ENCODE measurements at regions not wholly inside any gene's neighbourhood (a gene's known extent, or its start where the extent isn't known, plus 50 kb on each side); places are given as distances from the start of the nearest gene placed in this dataset.

DNA sequence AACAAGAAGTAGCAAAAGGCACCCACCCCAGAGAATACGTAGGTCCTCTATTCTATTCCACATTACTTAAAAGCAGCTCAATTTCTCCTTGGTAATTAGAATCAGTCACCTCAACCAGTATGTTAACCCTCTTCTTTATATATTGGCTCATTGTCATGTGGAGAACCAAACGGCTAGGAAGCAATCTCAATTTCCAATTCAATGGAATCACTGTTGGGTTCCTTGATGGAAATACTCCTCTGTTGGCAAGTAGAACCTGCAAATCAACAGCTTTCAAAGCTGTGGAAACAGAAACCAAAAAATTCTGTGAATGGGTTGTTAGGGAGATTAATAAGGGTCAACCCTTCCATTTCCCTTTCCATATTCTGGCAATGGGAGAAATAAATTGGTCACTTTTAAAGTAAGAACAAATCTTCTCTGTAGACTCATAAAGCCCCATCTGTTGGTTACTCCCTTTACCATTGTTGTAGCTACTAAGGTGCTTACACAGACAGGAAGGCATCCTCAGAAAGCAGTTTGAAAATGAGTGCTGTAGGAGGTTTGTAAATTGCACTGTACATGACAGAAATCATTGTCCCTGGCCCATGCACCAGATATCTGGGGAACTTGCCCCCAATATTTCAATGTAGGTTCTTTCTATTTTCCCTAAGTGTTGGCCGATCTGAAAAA lies 138.6 kb upstream of the UFM1 start:
- TF ChIP-seq SMC3 (conservative IDR thresholded peaks at IDR 0.05; ENCODE audit: poor library complexity) (no peak), POLR2AphosphoS5 (IDR thresholded peaks at IDR 0.05) (no peak), EZH2 (IDR thresholded peaks at IDR 0.05; ENCODE audit: borderline replicate concordance, insufficient read depth, low read length, poor library complexity, severe bottlenecking) (no peak)
- TF ChIP-seq, protein P1, sequence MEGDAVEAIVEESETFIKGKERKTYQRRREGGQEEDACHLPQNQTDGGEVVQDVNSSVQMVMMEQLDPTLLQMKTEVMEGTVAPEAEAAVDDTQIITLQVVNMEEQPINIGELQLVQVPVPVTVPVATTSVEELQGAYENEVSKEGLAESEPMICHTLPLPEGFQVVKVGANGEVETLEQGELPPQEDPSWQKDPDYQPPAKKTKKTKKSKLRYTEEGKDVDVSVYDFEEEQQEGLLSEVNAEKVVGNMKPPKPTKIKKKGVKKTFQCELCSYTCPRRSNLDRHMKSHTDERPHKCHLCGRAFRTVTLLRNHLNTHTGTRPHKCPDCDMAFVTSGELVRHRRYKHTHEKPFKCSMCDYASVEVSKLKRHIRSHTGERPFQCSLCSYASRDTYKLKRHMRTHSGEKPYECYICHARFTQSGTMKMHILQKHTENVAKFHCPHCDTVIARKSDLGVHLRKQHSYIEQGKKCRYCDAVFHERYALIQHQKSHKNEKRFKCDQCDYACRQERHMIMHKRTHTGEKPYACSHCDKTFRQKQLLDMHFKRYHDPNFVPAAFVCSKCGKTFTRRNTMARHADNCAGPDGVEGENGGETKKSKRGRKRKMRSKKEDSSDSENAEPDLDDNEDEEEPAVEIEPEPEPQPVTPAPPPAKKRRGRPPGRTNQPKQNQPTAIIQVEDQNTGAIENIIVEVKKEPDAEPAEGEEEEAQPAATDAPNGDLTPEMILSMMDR (IDR thresholded peaks at IDR 0.05; ENCODE audit: poor library complexity, severe bottlenecking), result no peak
- Histone ChIP-seq H3K27me3 (ENCODE audit: insufficient read depth, low read depth, low read length) (no peaks in the 10 kb centered on the region), H3K9me2 (ENCODE audit: insufficient read depth, low read length) (no peaks in the 10 kb centered on the region), H3K27ac (ENCODE audit: low read length) (no peak overlapping the region), H3K4me2 (ENCODE audit: low read length) (no peak overlapping the region), H3K9me3 (ENCODE audit: low read length) (no peaks in the 10 kb centered on the region), H3K79me2 (replicated peaks; ENCODE audit: insufficient read depth, low read length) (no peaks in the 10 kb centered on the region), H3K9ac (ENCODE audit: low read length) (no peak overlapping the region), H3F3A (ENCODE audit: insufficient read depth, low read length, poor library complexity, severe bottlenecking) (no peaks in the 10 kb centered on the region), H3K36me3 (ENCODE audit: insufficient read depth, low read length) (no peaks in the 10 kb centered on the region), H4K20me1 (ENCODE audit: insufficient read depth) (no peaks in the 10 kb centered on the region), H3K4me3 (ENCODE audit: low read length) (no peak overlapping the region), H2AFZ (ENCODE audit: low read depth, low read length) (no peak overlapping the region)

DNA sequence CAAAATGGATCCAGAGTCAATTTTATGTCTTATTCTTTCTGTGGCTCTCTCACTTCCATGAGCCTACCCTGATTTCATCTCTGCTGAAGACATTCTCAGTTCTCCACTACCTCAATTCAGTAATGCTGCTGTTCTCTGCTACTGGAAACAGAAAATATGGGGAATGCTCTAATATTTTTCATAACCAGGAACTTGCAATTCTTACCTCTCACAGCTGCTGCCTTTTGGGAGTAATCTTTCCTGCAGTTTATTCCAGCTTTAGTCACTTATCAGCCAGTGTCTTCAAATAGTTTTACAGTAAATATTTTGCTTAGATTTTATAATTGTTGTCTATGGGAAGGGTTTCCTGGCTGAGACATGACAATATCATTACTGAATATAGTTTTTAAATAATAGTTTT lies 145.1 kb upstream of the UFM1 start:
- no peaks in the 10 kb centered on the region for H4K20me1 ChIP-seq (ENCODE audit: insufficient read depth)
- no peaks in the 10 kb centered on the region for H3K79me2 ChIP-seq (replicated peaks; ENCODE audit: insufficient read depth, low read length)
- TF ChIP-seq, protein P2, sequence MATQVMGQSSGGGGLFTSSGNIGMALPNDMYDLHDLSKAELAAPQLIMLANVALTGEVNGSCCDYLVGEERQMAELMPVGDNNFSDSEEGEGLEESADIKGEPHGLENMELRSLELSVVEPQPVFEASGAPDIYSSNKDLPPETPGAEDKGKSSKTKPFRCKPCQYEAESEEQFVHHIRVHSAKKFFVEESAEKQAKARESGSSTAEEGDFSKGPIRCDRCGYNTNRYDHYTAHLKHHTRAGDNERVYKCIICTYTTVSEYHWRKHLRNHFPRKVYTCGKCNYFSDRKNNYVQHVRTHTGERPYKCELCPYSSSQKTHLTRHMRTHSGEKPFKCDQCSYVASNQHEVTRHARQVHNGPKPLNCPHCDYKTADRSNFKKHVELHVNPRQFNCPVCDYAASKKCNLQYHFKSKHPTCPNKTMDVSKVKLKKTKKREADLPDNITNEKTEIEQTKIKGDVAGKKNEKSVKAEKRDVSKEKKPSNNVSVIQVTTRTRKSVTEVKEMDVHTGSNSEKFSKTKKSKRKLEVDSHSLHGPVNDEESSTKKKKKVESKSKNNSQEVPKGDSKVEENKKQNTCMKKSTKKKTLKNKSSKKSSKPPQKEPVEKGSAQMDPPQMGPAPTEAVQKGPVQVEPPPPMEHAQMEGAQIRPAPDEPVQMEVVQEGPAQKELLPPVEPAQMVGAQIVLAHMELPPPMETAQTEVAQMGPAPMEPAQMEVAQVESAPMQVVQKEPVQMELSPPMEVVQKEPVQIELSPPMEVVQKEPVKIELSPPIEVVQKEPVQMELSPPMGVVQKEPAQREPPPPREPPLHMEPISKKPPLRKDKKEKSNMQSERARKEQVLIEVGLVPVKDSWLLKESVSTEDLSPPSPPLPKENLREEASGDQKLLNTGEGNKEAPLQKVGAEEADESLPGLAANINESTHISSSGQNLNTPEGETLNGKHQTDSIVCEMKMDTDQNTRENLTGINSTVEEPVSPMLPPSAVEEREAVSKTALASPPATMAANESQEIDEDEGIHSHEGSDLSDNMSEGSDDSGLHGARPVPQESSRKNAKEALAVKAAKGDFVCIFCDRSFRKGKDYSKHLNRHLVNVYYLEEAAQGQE (IDR thresholded peaks at IDR 0.05; ENCODE audit: borderline replicate concordance), result no peak
- TF ChIP-seq RAD21 (conservative IDR thresholded peaks at IDR 0.05), result no peak
- no peak for TF ChIP-seq MXI1 (conservative IDR thresholded peaks at IDR 0.05; ENCODE audit: poor library complexity, severe bottlenecking)
- no peak for TF ChIP-seq POLR2AphosphoS5 (IDR thresholded peaks at IDR 0.05)
- no peak for TF ChIP-seq EP300 (conservative IDR thresholded peaks at IDR 0.05; ENCODE audit: poor library complexity, severe bottlenecking)
- no peak for TF ChIP-seq TAF1 (IDR thresholded peaks at IDR 0.05; ENCODE audit: low read depth)
- no peak for TF ChIP-seq SMC3 (conservative IDR thresholded peaks at IDR 0.05; ENCODE audit: poor library complexity)
- TF ChIP-seq, protein P1 (IDR thresholded peaks at IDR 0.05; ENCODE audit: poor library complexity, severe bottlenecking), result no peak
- TF ChIP-seq EZH2 (IDR thresholded peaks at IDR 0.05; ENCODE audit: borderline replicate concordance, insufficient read depth, low read length, poor library complexity, severe bottlenecking), result no peak
- no peaks in the 10 kb centered on the region for H3K9me3 ChIP-seq (ENCODE audit: low read length)
- no peak overlapping the region for H3K27ac ChIP-seq (ENCODE audit: low read length)
- no peak overlapping the region for H3K4me3 ChIP-seq (ENCODE audit: low read length)
- H3K27me3 ChIP-seq (ENCODE audit: insufficient read depth, low read depth, low read length), result no peaks in the 10 kb centered on the region
- no peaks in the 10 kb centered on the region for H3K9me2 ChIP-seq (ENCODE audit: insufficient read depth, low read length)
- no peaks in the 10 kb centered on the region for H3F3A ChIP-seq (ENCODE audit: insufficient read depth, low read length, poor library complexity, severe bottlenecking)
- H3K36me3 ChIP-seq (ENCODE audit: insufficient read depth, low read length), result no peaks in the 10 kb centered on the region
- no peak overlapping the region for H2AFZ ChIP-seq (ENCODE audit: low read depth, low read length)
- H3K9ac ChIP-seq (ENCODE audit: low read length), result no peak overlapping the region
- H3K4me2 ChIP-seq (ENCODE audit: low read length), result no peak overlapping the region
